T-helper 2 cell treated with Interferon-gamma antibody and Interleukin-4, amounts not matched to agents 5 μg/mL and 100 μg/mL, for 36 hours (primary cell): ENCODE measurements at regions not wholly inside any gene's neighbourhood (a gene's known extent, or its start where the extent isn't known, plus 50 kb on each side); places are given as distances from the start of the nearest gene placed in this dataset.
A peak's percentile ranks its signal among the peaks of the same experiment; 100 is the strongest.
"Not testable (repeated sequence)": the region's sequence is repeated elsewhere in the genome, so short reads cannot be mapped to it uniquely, and the experiment has no call there.

Source experiments
- DNase-seq: peaks from one replicate; pipeline ENCODE4 v3.0.0; 2021; ENCODE audit warnings: low spot score
- H3K27ac Mint-ChIP-seq: one replicate; pipeline ENCODE4 v1.8.0; 2021; ENCODE audit warnings: mild to moderate bottlenecking, mixed read lengths
- H3K27me3 Mint-ChIP-seq: one replicate; pipeline ENCODE4 v1.8.0; 2021; ENCODE audit warnings: low read depth, mixed read lengths
- H3K36me3 Mint-ChIP-seq: one replicate; pipeline ENCODE4 v1.8.0; 2021; ENCODE audit warnings: low read depth, mixed read lengths
- H3K4me1 Mint-ChIP-seq: one replicate; pipeline ENCODE4 v1.8.0; 2021; ENCODE audit warnings: low read depth, mixed read lengths
- H3K4me3 Mint-ChIP-seq: one replicate; pipeline ENCODE4 v1.8.0; 2022; ENCODE audit warnings: mild to moderate bottlenecking, moderate library complexity, mixed read lengths
- H3K9me3 Mint-ChIP-seq: one replicate; pipeline ENCODE4 v1.8.0; 2021; ENCODE audit warnings: mixed read lengths

- DNase-seq, result no peak
- no peaks in the 10 kb centered on the region for H3K27me3 Mint-ChIP-seq
- H3K36me3 Mint-ChIP-seq, result no peaks in the 10 kb centered on the region
- H3K9me3 Mint-ChIP-seq, result peaks cover 32% of the 10 kb centered on the region
- no peak overlapping the region for H3K27ac Mint-ChIP-seq
- H3K4me3 Mint-ChIP-seq, result no peak overlapping the region
- no peaks in the 10 kb centered on the region for H3K4me1 Mint-ChIP-seq
Observed at GRCh38 chr7:64469673-64470072, 93.2 kb downstream of the ZNF680 start.

GRCh38 chr7:64465551-64465950, 97.3 kb downstream of the ZNF680 start:
- H3K4me1 Mint-ChIP-seq, result no peaks in the 10 kb centered on the region
- no peaks in the 10 kb centered on the region for H3K36me3 Mint-ChIP-seq
- no peak for DNase-seq
- no peaks in the 10 kb centered on the region for H3K27me3 Mint-ChIP-seq
- no peak overlapping the region for H3K4me3 Mint-ChIP-seq
- peaks cover 48% of the 10 kb centered on the region for H3K9me3 Mint-ChIP-seq
- H3K27ac Mint-ChIP-seq, result no peak overlapping the region

- Mint-ChIP-seq H3K27me3 (no peaks in the 10 kb centered on the region), H3K4me1 (no peaks in the 10 kb centered on the region), H3K36me3 (no peaks in the 10 kb centered on the region), H3K9me3 (peaks cover 38% of the 10 kb centered on the region), H3K27ac (no peak overlapping the region), H3K4me3 (peak overlapping the region; percentile 9)
- DNase-seq, result no peak
Observed at GRCh38 chr7:64463636-64464375, 99.1 kb downstream of the ZNF680 start.

- H3K4me3 Mint-ChIP-seq, H3K36me3 Mint-ChIP-seq, H3K4me1 Mint-ChIP-seq, DNase-seq, H3K27ac Mint-ChIP-seq, H3K27me3 Mint-ChIP-seq: not testable (repeated sequence)
- peaks cover 41% of the 10 kb centered on the region for H3K9me3 Mint-ChIP-seq
Observed at GRCh38 chr7:64459858-64460257, 103.0 kb downstream of the ZNF680 start.

GRCh38 chr7:64433590-64433989, 119.8 kb downstream of the ZNF736 start:
- Mint-ChIP-seq H3K27ac (no peak overlapping the region), H3K4me3 (no peak overlapping the region), H3K27me3 (no peaks in the 10 kb centered on the region), H3K4me1 (no peaks in the 10 kb centered on the region), H3K9me3 (peaks cover 44% of the 10 kb centered on the region), H3K36me3 (no peaks in the 10 kb centered on the region)
- no peak for DNase-seq

- Mint-ChIP-seq H3K27me3 (no peaks in the 10 kb centered on the region), H3K36me3 (no peaks in the 10 kb centered on the region), H3K4me3 (no peak overlapping the region), H3K9me3 (peaks cover 43% of the 10 kb centered on the region), H3K27ac (no peak overlapping the region), H3K4me1 (no peaks in the 10 kb centered on the region)
- no peak for DNase-seq
Observed at GRCh38 chr7:64431838-64432237, 118.1 kb downstream of the ZNF736 start.

GRCh38 chr7:64429232-64429631, 115.5 kb downstream of the ZNF736 start:
- no peak overlapping the region for H3K4me3 Mint-ChIP-seq
- DNase-seq, result no peak
- peaks cover 50% of the 10 kb centered on the region for H3K9me3 Mint-ChIP-seq
- H3K36me3 Mint-ChIP-seq, result no peaks in the 10 kb centered on the region
- no peaks in the 10 kb centered on the region for H3K4me1 Mint-ChIP-seq
- H3K27me3 Mint-ChIP-seq, result no peaks in the 10 kb centered on the region
- H3K27ac Mint-ChIP-seq, result no peak overlapping the region

GRCh38 chr7:64425436-64425835, 111.7 kb downstream of the ZNF736 start:
- peaks cover 53% of the 10 kb centered on the region for H3K9me3 Mint-ChIP-seq

GRCh38 chr7:64407148-64407547, 93.4 kb downstream of the ZNF736 start:
- H3K4me1 Mint-ChIP-seq, result no peaks in the 10 kb centered on the region
- H3K27me3 Mint-ChIP-seq, result no peaks in the 10 kb centered on the region
- DNase-seq, result no peak
- no peak overlapping the region for H3K27ac Mint-ChIP-seq
- peaks cover 45% of the 10 kb centered on the region for H3K9me3 Mint-ChIP-seq
- no peak overlapping the region for H3K4me3 Mint-ChIP-seq
- H3K36me3 Mint-ChIP-seq, result no peaks in the 10 kb centered on the region

More at GRCh38 chr7:64425436-64425835, 111.7 kb downstream of the ZNF736 start:
- H3K27ac Mint-ChIP-seq, H3K4me1 Mint-ChIP-seq, H3K4me3 Mint-ChIP-seq, DNase-seq, H3K36me3 Mint-ChIP-seq, H3K27me3 Mint-ChIP-seq: not testable (repeated sequence)
